ENCODE measurements at regions not wholly inside any gene's neighbourhood (a gene's known extent, or its start where the extent isn't known, plus 50 kb on each side); places are given as distances from the start of the nearest gene placed in this dataset.

- DNase-seq = no peak
These were observed 318.4 kb upstream of the MAF start for GRCh38 chr16:79918916-79919315.

DNA sequence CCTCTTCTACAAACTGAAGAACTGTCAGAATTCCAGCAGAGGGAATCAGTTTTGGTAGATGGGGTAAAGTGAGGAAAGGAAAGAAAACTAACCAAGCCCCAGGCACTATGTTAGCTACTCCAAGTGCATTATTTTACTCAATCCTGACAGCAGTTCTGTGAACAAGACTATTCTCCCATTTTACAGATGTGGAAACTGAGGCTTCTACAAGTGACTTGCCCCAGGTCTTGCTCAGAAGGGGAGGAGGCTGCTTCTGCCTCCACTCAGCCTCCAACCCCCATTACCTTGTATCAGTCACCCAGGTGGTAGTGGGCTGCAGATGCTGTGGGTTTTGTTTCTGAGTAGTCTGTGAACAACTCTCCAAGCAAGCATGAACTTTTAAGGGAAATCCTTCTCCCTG lies 315.2 kb upstream of the MAF start:
- no peak for DNase-seq

DNA sequence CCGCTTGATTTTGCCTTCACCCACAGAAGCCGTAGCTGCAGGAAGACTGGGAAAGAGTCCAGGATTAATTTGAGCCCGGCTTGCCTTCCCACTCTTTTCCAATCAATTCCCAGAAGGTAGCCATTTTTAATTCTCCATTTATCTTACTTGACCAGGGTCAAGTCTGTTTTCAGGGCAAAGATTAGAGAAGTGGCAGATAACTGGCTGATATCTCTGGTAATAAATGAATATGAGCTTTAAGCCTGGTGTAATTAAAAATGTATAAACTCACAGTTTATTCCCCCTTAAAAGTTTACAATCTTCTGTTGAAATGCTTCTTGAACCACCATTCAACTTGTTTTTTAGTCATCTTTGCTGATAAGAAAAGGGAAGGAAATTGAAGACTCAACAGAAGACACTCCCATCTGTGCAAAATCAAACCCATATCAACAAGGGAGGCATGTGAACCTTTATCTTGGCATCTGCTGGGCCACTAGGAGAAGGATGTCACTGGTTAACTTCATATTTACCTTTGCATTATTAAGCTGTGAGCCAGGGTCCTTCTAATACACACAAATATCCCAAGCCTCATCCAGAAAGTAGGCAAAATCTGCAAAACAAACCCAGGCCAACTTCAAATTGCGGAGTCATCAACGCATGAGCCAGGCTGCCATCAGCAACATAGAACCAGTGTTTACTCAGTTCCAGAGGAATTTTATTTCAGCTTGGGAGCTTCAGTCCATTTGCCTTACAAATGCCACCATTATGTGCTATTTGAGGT lies 314.6 kb upstream of the MAF start:
- DNase-seq = no peak

DNA sequence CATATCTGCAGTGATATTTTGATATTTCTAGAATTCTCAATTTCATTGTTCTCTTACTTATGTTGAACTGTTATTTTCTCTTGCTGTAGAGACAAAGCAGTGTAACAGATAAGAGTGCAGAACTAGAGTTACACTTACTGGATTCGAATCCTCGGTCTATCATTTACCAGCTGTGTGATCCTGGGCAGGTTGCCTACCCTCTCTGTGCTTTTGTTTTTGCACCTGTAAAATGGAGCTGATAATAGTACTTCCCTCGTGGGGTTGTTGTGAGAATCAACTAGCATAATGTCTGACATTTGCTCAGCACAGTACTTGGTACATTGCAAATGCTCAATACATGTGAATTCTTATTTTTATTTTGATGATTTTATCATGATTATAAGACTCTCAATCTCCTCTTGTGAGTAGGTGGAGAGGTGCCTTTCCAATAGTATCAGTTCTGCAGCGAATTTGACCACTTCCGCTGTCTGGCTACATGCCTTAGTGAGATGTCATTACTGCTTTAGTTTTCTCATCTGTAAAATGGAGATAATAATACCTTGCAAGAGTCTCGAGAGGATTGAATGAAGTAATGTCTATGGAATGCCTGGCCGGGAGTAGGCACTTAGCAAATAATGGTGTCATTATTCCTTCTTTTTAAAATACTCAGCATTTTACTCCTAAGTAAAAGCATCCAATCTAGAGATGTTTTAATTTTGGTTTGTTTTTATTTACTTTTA lies 312.2 kb upstream of the MAF start:
- DNase-seq = no peak

- DNase-seq = no peak
These were observed 311.1 kb upstream of the MAF start for GRCh38 chr16:79911660-79912059.

- DNase-seq = no peak
These were observed 309.0 kb upstream of the MAF start for GRCh38 chr16:79909571-79909970.

GRCh38 chr16:79903471-79903870 lies 302.9 kb upstream of the MAF start:
- DNase-seq = no peak

GRCh38 chr16:79902351-79902750 lies 301.8 kb upstream of the MAF start:
- no peak for DNase-seq

DNA sequence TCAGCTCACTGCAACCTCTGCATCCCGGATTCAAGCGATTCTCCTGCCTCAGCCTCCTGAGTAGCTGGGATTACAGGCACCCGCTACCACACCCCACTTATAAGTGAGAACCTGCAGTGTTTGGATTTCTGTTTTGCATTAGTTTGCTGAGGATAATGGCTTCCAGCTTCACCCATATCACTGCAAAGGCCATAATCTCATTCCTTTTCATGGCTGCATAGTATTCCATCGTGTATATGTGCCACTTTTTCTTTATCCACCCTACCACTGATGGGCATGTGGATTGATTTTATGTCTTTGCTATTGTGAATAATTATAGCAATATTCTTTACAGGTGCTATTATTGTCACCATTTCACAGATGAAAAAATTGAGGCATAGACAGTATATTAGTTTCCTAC lies 301.0 kb upstream of the MAF start:
- DNase-seq = no peak

- no peak for DNase-seq
These were observed 299.2 kb upstream of the MAF start for GRCh38 chr16:79899716-79900115.

- no peak for DNase-seq
These were observed 298.8 kb upstream of the MAF start for GRCh38 chr16:79899316-79899715.

DNA sequence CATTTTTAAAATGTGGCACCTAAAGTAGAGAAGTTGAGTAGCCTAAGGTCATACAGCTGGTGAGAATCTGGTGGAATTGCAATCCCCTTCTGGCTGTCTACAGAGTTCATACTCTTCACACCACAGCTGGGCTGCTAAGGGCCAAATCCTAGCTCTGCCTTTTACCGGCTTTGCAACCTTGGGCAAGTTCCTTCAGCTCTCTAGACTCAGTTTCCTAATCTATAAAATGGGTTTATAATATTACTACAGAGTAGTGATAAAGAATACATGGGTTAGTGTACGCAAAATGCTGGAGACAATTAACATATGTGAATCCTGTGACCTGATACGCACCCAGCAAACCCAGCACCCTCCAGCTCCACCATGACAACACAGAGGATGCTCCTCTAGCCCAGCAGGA lies 298.2 kb upstream of the MAF start:
- no peak for DNase-seq

GRCh38 chr16:79897453-79898146 lies 297.1 kb upstream of the MAF start:
- DNase-seq = no peak

DNA sequence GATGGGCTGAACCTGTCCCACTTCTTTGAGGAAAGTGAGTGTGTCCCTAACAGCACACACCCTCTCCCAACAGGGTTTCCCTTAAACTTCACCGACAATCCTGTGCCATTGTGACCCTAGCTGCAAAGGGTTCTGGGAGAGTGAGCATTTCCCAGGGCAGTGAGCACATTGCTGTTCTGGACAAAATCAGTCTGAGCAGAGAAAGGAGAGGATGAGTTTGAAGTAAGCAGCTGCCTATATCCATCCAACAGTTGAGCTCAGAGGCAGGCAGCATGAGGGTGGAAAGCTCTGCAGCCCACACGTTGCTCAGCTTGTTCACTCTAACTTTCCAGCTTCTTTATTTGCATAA lies 296.5 kb upstream of the MAF start:
- DNase-seq = no peak

- no peak for DNase-seq
These were observed 295.3 kb upstream of the MAF start for GRCh38 chr16:79895917-79896203.

- DNase-seq = no peak
These were observed 294.7 kb upstream of the MAF start for GRCh38 chr16:79895053-79895916.

GRCh38 chr16:79893445-79893844 lies 292.9 kb upstream of the MAF start:
- no peak for DNase-seq

DNA sequence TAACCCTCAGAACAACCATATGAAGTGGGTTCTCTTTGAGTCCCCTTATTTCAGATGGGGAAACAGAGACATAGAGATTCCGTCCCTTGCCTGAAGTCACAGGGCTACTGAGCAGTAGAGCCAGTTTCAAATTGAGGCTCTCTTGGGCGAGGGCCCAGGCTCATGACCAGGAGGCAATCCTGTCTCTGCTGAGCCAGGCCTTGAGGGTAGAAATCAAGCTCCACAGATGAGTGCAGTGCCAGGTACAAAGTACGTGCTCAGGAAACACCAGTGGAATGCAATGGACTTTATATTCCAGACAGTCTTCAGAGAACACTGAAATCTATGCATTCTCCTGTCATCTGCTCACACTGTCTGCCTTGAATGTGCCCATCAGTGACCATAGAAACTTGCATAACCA lies 291.7 kb upstream of the MAF start:
- DNase-seq = no peak

- DNase-seq = no peak
These were observed 290.9 kb upstream of the MAF start for GRCh38 chr16:79891458-79891857.

- DNase-seq = no peak
These were observed 287.3 kb upstream of the MAF start for GRCh38 chr16:79887541-79888540.

- no peak for DNase-seq
These were observed 284.8 kb upstream of the MAF start for GRCh38 chr16:79885320-79885719.

- DNase-seq = no peak
These were observed 283.0 kb upstream of the MAF start for GRCh38 chr16:79883494-79883893.
